Neutrophil (primary cell): ENCODE measurements at regions not wholly inside any gene's neighbourhood (a gene's known extent, or its start where the extent isn't known, plus 50 kb on each side); places are given as distances from the start of the nearest gene placed in this dataset.

ENCODE experiments used
- H3K27ac ChIP-seq: fragments of 200-600 bp; sonication (generic); 2 replicates; pipeline ENCODE4 v1.5.1; 2016; ENCODE audit warnings: mild to moderate bottlenecking, moderate library complexity
- H3K27me3 ChIP-seq: fragments of 200-600 bp; sonication (generic); 2 replicates; pipeline ENCODE4 v1.6.0; 2016; ENCODE audit warnings: mild to moderate bottlenecking
- H3K36me3 ChIP-seq: fragments of 200-600 bp; sonication (generic); 2 replicates; pipeline ENCODE4 v1.5.1; 2017
- H3K4me1 ChIP-seq, 2 experiments: fragments of 200-600 bp in 1 of 2; sonication (generic) in 1 of 2; 1 replicate in 1 of 2; 2 replicates in 1 of 2; pipeline versions ENCODE4 v1.5.1 to v1.6.1; 2013 to 2016; ENCODE audit warnings: low read depth in 1 of 2, low read length in 1 of 2, mild to moderate bottlenecking in 1 of 2, moderate library complexity in 1 of 2; ENCODE audit not compliant: control insufficient read depth in 1 of 2, insufficient read depth in 1 of 2
- H3K4me3 ChIP-seq, 2 experiments: fragments of 200-600 bp in 1 of 2; sonication (generic) in 1 of 2; 1 replicate in 1 of 2; 2 replicates in 1 of 2; pipeline ENCODE4 v1.5.1; 2013 to 2016; ENCODE audit warnings: low read depth in 1 of 2, low read length in 1 of 2, mild to moderate bottlenecking in 1 of 2, moderate library complexity in 1 of 2
- H3K9me3 ChIP-seq: fragments of 200-600 bp; sonication (generic); 2 replicates; pipeline ENCODE4 v1.5.1; 2016
- TF ChIP-seq, protein P1 (sequence below): fragments of 200-600 bp; sonication (generic); IDR thresholded peaks from 2 replicates; pipeline ENCODE4 v1.5.1; 2016; ENCODE audit warnings: antibody characterized with exemption

GRCh38 chr4:38585871-38586270 lies 78.1 kb upstream of the KLF3 start:
- TF ChIP-seq, protein P1, sequence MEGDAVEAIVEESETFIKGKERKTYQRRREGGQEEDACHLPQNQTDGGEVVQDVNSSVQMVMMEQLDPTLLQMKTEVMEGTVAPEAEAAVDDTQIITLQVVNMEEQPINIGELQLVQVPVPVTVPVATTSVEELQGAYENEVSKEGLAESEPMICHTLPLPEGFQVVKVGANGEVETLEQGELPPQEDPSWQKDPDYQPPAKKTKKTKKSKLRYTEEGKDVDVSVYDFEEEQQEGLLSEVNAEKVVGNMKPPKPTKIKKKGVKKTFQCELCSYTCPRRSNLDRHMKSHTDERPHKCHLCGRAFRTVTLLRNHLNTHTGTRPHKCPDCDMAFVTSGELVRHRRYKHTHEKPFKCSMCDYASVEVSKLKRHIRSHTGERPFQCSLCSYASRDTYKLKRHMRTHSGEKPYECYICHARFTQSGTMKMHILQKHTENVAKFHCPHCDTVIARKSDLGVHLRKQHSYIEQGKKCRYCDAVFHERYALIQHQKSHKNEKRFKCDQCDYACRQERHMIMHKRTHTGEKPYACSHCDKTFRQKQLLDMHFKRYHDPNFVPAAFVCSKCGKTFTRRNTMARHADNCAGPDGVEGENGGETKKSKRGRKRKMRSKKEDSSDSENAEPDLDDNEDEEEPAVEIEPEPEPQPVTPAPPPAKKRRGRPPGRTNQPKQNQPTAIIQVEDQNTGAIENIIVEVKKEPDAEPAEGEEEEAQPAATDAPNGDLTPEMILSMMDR: no peak
- Histone ChIP-seq H3K27me3 (no peaks in the 10 kb centered on the region), H3K27ac (peak overlapping the region; percentile 35), H3K36me3 (no peaks in the 10 kb centered on the region), H3K4me1 (peaks cover 15 to 20% of the 10 kb centered on the region in 2 experiments), H3K9me3 (no peaks in the 10 kb centered on the region), H3K4me3 (no peak overlapping the region)

DNA sequence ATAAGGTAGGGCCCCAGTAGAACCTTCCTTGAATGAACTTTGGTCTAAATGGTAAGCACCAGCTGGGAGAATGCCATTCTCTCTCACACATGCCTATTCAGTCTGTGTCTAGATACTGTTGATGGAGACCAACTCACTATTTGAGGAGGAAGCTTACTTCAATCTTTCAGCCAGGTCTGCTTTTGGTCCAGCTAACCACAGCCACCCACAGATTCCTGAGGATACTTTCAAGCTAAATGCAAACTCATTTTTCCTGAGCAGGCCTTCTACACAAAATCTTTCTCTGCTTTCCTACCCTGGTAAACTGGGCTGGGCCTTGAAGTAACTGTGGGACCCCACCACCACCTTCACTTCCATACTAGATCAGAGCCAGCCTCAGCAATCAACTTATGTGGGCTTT lies 76.9 kb upstream of the KLF3 start:
- Histone ChIP-seq H3K27ac (peak overlapping the region; percentile 56), H3K36me3 (no peaks in the 10 kb centered on the region), H3K4me1 (peaks cover 15 to 20% of the 10 kb centered on the region in 2 experiments), H3K9me3 (no peaks in the 10 kb centered on the region), H3K27me3 (no peaks in the 10 kb centered on the region), H3K4me3 (no peak overlapping the region)
- TF ChIP-seq, protein P1: no peak

DNA sequence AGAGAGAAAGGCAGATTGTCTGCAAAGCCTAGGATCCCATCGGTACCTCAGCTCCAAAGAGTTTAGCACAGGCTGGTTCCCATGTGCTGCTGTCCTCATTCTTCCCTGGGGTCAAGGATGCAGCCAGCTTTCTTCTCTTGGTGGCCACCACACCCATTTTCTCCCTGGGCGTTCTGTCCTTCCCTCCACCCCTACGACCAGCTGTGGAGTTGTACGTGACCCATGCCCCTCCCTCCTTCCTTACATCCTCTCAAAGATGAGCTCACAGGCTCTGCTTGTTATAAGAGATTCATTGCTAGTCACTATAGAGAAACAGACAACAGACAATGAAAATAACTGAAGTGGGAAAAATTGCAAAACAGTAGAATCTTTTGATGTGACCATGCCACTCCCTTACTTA lies 74.0 kb upstream of the KLF3 start:
- TF ChIP-seq, protein P1: no peak
- no peaks in the 10 kb centered on the region for H3K9me3 ChIP-seq
- no peak overlapping the region for H3K4me3 ChIP-seq
- H3K4me1 ChIP-seq: peaks cover 15 to 20% of the 10 kb centered on the region in 2 experiments
- no peaks in the 10 kb centered on the region for H3K27me3 ChIP-seq
- no peaks in the 10 kb centered on the region for H3K36me3 ChIP-seq
- H3K27ac ChIP-seq: no peak overlapping the region

DNA sequence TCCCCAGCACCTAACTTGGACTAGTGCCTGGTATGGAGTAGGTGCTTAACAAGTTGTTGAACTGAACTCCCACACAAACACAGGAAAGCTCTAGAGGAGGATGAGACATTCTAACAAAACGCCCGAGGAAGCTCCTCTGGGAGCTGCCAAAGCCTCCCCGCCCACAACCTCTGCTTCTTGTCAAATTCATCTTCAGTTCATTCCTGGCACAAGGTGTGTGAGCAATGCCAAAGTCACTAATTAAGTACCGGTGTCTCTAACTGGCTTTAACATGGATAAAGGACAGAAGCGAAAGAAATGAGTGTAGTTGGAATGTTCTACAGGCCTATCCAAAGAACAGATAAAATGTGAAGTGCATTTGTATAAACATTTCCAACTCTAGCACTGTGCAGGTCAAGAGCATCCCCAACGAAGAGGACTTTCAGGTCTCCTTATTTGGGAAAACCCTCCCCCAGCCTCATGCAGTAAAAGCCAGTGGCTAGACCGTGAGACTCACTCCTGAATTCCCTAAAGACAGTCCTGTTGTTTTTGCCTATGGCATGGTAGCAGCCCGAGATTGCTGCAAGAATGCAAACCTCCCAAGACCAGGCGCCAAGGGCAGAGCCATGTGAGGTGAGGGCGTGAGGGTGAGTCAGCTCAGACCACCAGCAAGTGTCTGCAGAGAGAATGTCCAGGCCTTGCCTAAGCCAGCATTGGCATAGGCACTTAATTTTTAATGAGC lies 72.2 kb upstream of the KLF3 start:
- no peak overlapping the region for H3K4me3 ChIP-seq
- no peaks in the 10 kb centered on the region for H3K27me3 ChIP-seq
- H3K4me1 ChIP-seq: peaks cover 0 to 7% of the 10 kb centered on the region in 2 experiments
- H3K9me3 ChIP-seq: no peaks in the 10 kb centered on the region
- H3K27ac ChIP-seq: no peak overlapping the region
- TF ChIP-seq, protein P1: no peak
- H3K36me3 ChIP-seq: no peaks in the 10 kb centered on the region

DNA sequence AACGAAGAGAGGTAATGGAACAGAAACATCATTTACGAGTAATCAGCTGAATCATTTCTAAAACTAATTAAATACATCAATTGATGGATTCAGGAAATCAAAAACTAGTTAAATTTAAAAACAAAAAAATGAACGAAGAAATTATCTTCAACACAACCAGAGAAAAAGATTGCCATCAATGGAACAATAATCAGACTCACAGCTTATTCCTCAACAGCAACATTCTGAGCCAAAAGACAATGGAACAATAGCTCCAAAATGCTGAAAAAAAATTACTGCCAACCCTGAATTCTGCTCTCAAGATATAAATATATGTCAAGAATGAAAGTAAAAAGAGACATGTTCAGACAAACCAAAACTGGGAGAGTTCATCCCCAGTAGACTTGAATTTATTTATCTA lies 65.5 kb upstream of the KLF3 start:
- H3K4me1 ChIP-seq: peaks cover 18 to 32% of the 10 kb centered on the region in 2 experiments
- TF ChIP-seq, protein P1: no peak

More for the DNA sequence above, 65.5 kb upstream of the KLF3 start:
- Histone ChIP-seq H3K4me3 (no peak overlapping the region), H3K36me3 (no peaks in the 10 kb centered on the region), H3K27me3 (no peaks in the 10 kb centered on the region), H3K27ac (no peak overlapping the region), H3K9me3 (no peaks in the 10 kb centered on the region)
